WI38 (cell line): ENCODE measurements at regions not wholly inside any gene's neighbourhood (a gene's known extent, or its start where the extent isn't known, plus 50 kb on each side); places are given as distances from the start of the nearest gene placed in this dataset.

Experiments used
- H3K4me3 ChIP-seq: 2 replicates; pipeline ENCODE4 v1.5.1; 2011; ENCODE audit warnings: low read depth, mild to moderate bottlenecking, control low read depth, low read length
- CTCF ChIP-seq: IDR thresholded peaks from 2 replicates; pipeline ENCODE4 v1.5.1; 2012; ENCODE audit warnings: low read depth, mild to moderate bottlenecking, control low read depth, low read length

GRCh38 chr3:43978708-43979107 is 263.0 kb upstream of the TOPAZ1 start:
- no peak overlapping the region for H3K4me3 ChIP-seq
- no peak for TF ChIP-seq CTCF

- H3K4me3 ChIP-seq, result no peak overlapping the region
- no peak for TF ChIP-seq CTCF
These were observed 262.0 kb upstream of the TOPAZ1 start for GRCh38 chr3:43979645-43980044.

DNA sequence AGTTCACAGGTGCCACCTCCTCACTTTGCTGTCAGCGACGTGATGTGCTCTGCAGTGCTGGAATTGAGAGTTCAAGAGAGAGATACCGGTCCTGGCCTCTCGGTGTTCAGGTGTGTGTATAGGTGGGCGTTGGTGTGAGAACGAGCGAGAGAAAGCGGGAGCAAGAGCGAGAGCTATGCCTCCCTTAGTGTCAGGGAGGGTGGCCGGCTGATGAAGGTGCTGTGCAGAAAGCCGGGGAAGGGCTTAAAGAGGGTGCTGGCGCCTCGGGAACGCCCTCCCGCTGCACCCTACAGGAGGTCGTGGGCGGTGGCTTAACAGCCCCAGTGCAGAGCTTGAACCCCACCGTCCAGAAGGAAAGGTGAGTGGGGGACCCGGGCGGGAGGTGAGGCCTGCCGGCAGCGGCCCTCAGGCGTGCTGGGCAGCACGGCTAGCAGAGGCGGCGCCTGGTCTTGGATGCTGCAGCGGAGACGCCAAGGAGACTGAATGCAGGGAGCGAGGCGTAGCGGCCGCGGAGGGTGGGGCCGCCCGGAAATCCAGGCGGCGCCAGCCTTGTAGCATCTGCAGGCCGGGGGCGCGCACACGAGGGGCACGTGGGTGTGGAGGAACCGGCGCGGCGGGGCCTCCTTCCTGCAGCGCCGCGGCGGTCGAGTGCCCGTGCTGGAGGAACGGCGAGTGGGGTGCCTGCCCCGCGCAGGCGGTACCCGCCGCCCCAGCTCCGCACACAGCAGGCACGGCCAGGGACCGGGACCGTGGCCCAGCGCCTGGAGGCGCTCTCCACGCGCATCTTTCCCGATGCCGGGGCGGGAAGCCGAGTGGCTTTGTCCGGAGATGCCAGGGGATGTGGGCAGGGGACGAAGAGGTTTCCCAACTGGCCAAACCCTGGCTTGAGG is 246.8 kb upstream of the TOPAZ1 start:
- no peak for TF ChIP-seq CTCF
- H3K4me3 ChIP-seq, result peak overlapping the region; percentile 40

- peak overlapping the region; percentile 40 for H3K4me3 ChIP-seq
- TF ChIP-seq CTCF, result no peak
These were observed 245.9 kb upstream of the TOPAZ1 start for GRCh38 chr3:43995547-43996378.

GRCh38 chr3:43996379-43997301 is 245.0 kb upstream of the TOPAZ1 start:
- no peak for TF ChIP-seq CTCF
- H3K4me3 ChIP-seq, result peak overlapping the region; percentile 24; the same call in 1 of the 2 replicates

DNA sequence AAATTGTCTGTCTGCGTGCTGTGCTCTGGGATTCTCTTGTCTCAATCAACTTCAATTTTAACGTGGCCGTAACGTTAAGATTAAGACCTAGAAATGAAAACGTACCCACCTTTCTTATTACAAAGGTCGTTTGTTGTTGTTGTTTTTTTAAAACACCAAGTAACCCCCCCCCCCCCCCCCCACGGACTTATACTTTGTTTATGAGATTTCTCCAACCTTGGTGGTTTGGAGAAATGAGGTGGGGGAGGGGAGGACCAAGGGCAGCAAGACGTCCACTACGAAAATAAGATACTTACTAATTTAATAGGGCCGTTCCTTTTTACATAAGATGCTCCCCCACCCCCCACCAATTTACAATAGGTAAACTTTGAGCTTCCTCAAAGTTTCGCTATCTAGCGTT is 244.4 kb upstream of the TOPAZ1 start:
- no peak for TF ChIP-seq CTCF

More for the DNA sequence above, 244.4 kb upstream of the TOPAZ1 start:
- peak overlapping the region; percentile 24; the same call in 1 of the 2 replicates for H3K4me3 ChIP-seq
